Memory B cell (primary cell): ENCODE measurements at regions not wholly inside any gene's neighbourhood (a gene's known extent, or its start where the extent isn't known, plus 50 kb on each side); places are given as distances from the start of the nearest gene placed in this dataset.
"Not testable (repeated sequence)": the region's sequence is repeated elsewhere in the genome, so short reads cannot be mapped to it uniquely, and the experiment has no call there.

Experiments
- ATAC-seq: fragments of 150-1000 bp; cut with Tn5 transposase; 2 replicates; pipeline ENCODE4 v1.10.0; 2021; ENCODE audit warnings: low read depth, mild to moderate bottlenecking, moderate library complexity
- DNase-seq, 2 donors: peaks; one replicate each; pipeline ENCODE4 v3.0.0; 2022; ENCODE audit warnings: low spot score in 2 of 2
- H3K27ac Mint-ChIP-seq: one replicate; pipeline ENCODE4 v1.8.0; 2022; ENCODE audit warnings: mild to moderate bottlenecking, moderate library complexity, mixed read lengths
- H3K27me3 Mint-ChIP-seq: one replicate; pipeline ENCODE4 v1.8.0; 2022; ENCODE audit warnings: mixed read lengths
- H3K36me3 Mint-ChIP-seq: one replicate; pipeline ENCODE4 v1.8.0; 2022; ENCODE audit warnings: mild to moderate bottlenecking, mixed read lengths
- H3K4me1 Mint-ChIP-seq: one replicate; pipeline ENCODE4 v1.8.0; 2022; ENCODE audit warnings: mixed read lengths
- H3K4me3 Mint-ChIP-seq: one replicate; pipeline ENCODE4 v1.8.0; 2022; ENCODE audit warnings: mild to moderate bottlenecking, moderate library complexity, mixed read lengths
- H3K9me3 Mint-ChIP-seq: one replicate; pipeline ENCODE4 v1.8.0; 2022; ENCODE audit warnings: mixed read lengths

GRCh38 chr11:67788341-67788695 lies 113.9 kb upstream of the ALDH3B2 start:
- not testable (repeated sequence) for H3K4me1 Mint-ChIP-seq, ATAC-seq, H3K9me3 Mint-ChIP-seq, H3K36me3 Mint-ChIP-seq, H3K27ac Mint-ChIP-seq, DNase-seq, H3K4me3 Mint-ChIP-seq
- H3K27me3 Mint-ChIP-seq: peaks cover 13% of the 10 kb centered on the region

- H3K27ac Mint-ChIP-seq, ATAC-seq, H3K4me1 Mint-ChIP-seq, H3K9me3 Mint-ChIP-seq, DNase-seq, H3K4me3 Mint-ChIP-seq, H3K36me3 Mint-ChIP-seq: not testable (repeated sequence)
- H3K27me3 Mint-ChIP-seq: peaks cover 12% of the 10 kb centered on the region
Measured at GRCh38 chr11:67787681-67788340, 113.4 kb upstream of the ALDH3B2 start.

GRCh38 chr11:67781967-67782366 lies 107.5 kb upstream of the ALDH3B2 start:
- H3K36me3 Mint-ChIP-seq, H3K9me3 Mint-ChIP-seq, H3K27ac Mint-ChIP-seq, DNase-seq, H3K4me3 Mint-ChIP-seq, ATAC-seq, H3K4me1 Mint-ChIP-seq: not testable (repeated sequence)
- H3K27me3 Mint-ChIP-seq: peaks cover 11% of the 10 kb centered on the region

GRCh38 chr11:67781506-67781905 lies 107.1 kb upstream of the ALDH3B2 start:
- peaks cover 11% of the 10 kb centered on the region for H3K27me3 Mint-ChIP-seq
- DNase-seq, H3K9me3 Mint-ChIP-seq, H3K36me3 Mint-ChIP-seq, ATAC-seq, H3K4me1 Mint-ChIP-seq, H3K4me3 Mint-ChIP-seq, H3K27ac Mint-ChIP-seq: not testable (repeated sequence)

GRCh38 chr11:67780056-67780455 lies 105.6 kb upstream of the ALDH3B2 start:
- no peak for DNase-seq
- H3K9me3 Mint-ChIP-seq: peaks cover 1% of the 10 kb centered on the region
- no peak for ATAC-seq
- peaks cover 15% of the 10 kb centered on the region for H3K27me3 Mint-ChIP-seq
- H3K4me1 Mint-ChIP-seq: no peaks in the 10 kb centered on the region
- no peak overlapping the region for H3K4me3 Mint-ChIP-seq
- no peaks in the 10 kb centered on the region for H3K36me3 Mint-ChIP-seq
- no peak overlapping the region for H3K27ac Mint-ChIP-seq

GRCh38 chr11:67779189-67779875 lies 104.9 kb upstream of the ALDH3B2 start:
- peaks cover 20% of the 10 kb centered on the region for H3K27me3 Mint-ChIP-seq
- DNase-seq, ATAC-seq, H3K27ac Mint-ChIP-seq, H3K36me3 Mint-ChIP-seq, H3K4me1 Mint-ChIP-seq, H3K9me3 Mint-ChIP-seq, H3K4me3 Mint-ChIP-seq: not testable (repeated sequence)

- no peak overlapping the region for H3K27ac Mint-ChIP-seq
- H3K4me3 Mint-ChIP-seq: no peak overlapping the region
- DNase-seq (no peak), ATAC-seq (no peak)
- no peaks in the 10 kb centered on the region for H3K4me1 Mint-ChIP-seq
- H3K36me3 Mint-ChIP-seq: no peaks in the 10 kb centered on the region
- H3K27me3 Mint-ChIP-seq: peaks cover 23% of the 10 kb centered on the region
- no peaks in the 10 kb centered on the region for H3K9me3 Mint-ChIP-seq
Measured at GRCh38 chr11:67776852-67777520, 102.6 kb upstream of the ALDH3B2 start.

GRCh38 chr11:67774175-67774574 lies 99.8 kb upstream of the ALDH3B2 start:
- not testable (repeated sequence) for ATAC-seq, H3K27ac Mint-ChIP-seq

GRCh38 chr11:67768001-67768730 lies 93.7 kb upstream of the ALDH3B2 start:
- H3K9me3 Mint-ChIP-seq, H3K4me1 Mint-ChIP-seq, H3K27ac Mint-ChIP-seq, H3K36me3 Mint-ChIP-seq, H3K4me3 Mint-ChIP-seq, ATAC-seq, H3K27me3 Mint-ChIP-seq, DNase-seq: not testable (repeated sequence)

More at GRCh38 chr11:67774175-67774574, 99.8 kb upstream of the ALDH3B2 start:
- H3K4me3 Mint-ChIP-seq, H3K36me3 Mint-ChIP-seq, H3K4me1 Mint-ChIP-seq, H3K9me3 Mint-ChIP-seq, DNase-seq: not testable (repeated sequence)
- H3K27me3 Mint-ChIP-seq: peaks cover 23% of the 10 kb centered on the region

- not testable (repeated sequence) for ATAC-seq, H3K36me3 Mint-ChIP-seq, H3K4me3 Mint-ChIP-seq, H3K9me3 Mint-ChIP-seq, H3K27ac Mint-ChIP-seq, H3K4me1 Mint-ChIP-seq, DNase-seq
- H3K27me3 Mint-ChIP-seq: peaks cover 17% of the 10 kb centered on the region
Measured at GRCh38 chr11:67761211-67761610, 86.8 kb upstream of the ALDH3B2 start.

GRCh38 chr11:67759321-67759720 lies 84.9 kb upstream of the ALDH3B2 start:
- H3K9me3 Mint-ChIP-seq, H3K36me3 Mint-ChIP-seq, H3K27ac Mint-ChIP-seq, DNase-seq, ATAC-seq, H3K4me3 Mint-ChIP-seq, H3K4me1 Mint-ChIP-seq: not testable (repeated sequence)
- peaks cover 11% of the 10 kb centered on the region for H3K27me3 Mint-ChIP-seq

GRCh38 chr11:67758467-67758866 lies 84.0 kb upstream of the ALDH3B2 start:
- H3K9me3 Mint-ChIP-seq, H3K36me3 Mint-ChIP-seq, DNase-seq, ATAC-seq, H3K4me3 Mint-ChIP-seq, H3K27ac Mint-ChIP-seq, H3K4me1 Mint-ChIP-seq: not testable (repeated sequence)
- H3K27me3 Mint-ChIP-seq: peaks cover 11% of the 10 kb centered on the region

- H3K4me3 Mint-ChIP-seq, DNase-seq, H3K4me1 Mint-ChIP-seq, H3K27ac Mint-ChIP-seq, H3K36me3 Mint-ChIP-seq, H3K9me3 Mint-ChIP-seq, ATAC-seq: not testable (repeated sequence)
- H3K27me3 Mint-ChIP-seq: peaks cover 11% of the 10 kb centered on the region
Measured at GRCh38 chr11:67758009-67758408, 83.6 kb upstream of the ALDH3B2 start.

- H3K36me3 Mint-ChIP-seq, H3K27me3 Mint-ChIP-seq, ATAC-seq, H3K27ac Mint-ChIP-seq, H3K9me3 Mint-ChIP-seq, H3K4me3 Mint-ChIP-seq, DNase-seq, H3K4me1 Mint-ChIP-seq: not testable (repeated sequence)
Measured at GRCh38 chr11:67753820-67754219, 79.4 kb upstream of the ALDH3B2 start.
